Embryonic facial prominence (tissue), 1 donor: ENCODE measurements at regions not wholly inside any gene's neighbourhood (a gene's known extent, or its start where the extent isn't known, plus 50 kb on each side); places are given as distances from the start of the nearest gene placed in this dataset.

ENCODE experiments used
- DNase-seq: peaks from one replicate; pipeline ENCODE4 v3.0.0-alpha.2; 2016; ENCODE audit errors: extremely low spot score

- no peak for DNase-seq
Observed at GRCh38 chr7:46028246-46028645, 107.2 kb upstream of the IGFBP3 start.

DNA sequence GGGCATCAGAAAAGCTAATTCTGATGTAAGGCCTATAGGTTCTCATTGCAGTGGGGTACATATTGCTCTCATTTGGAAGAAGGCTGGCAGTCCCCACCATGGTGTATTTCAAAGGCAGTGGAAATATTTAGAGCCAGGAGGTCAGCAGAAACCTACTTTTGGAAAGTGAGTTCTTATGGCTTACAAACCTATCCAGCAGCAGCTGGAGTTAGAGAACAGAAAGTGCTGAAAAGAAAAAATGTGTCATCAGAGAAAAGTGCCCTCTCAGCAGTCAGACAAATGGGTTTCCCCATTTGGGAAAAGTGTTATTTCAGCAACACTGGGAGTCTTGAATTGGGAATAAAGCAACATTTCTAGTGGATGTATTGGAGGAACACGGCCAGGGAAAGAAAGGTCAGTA is 105.7 kb upstream of the IGFBP3 start:
- no peak for DNase-seq

DNA sequence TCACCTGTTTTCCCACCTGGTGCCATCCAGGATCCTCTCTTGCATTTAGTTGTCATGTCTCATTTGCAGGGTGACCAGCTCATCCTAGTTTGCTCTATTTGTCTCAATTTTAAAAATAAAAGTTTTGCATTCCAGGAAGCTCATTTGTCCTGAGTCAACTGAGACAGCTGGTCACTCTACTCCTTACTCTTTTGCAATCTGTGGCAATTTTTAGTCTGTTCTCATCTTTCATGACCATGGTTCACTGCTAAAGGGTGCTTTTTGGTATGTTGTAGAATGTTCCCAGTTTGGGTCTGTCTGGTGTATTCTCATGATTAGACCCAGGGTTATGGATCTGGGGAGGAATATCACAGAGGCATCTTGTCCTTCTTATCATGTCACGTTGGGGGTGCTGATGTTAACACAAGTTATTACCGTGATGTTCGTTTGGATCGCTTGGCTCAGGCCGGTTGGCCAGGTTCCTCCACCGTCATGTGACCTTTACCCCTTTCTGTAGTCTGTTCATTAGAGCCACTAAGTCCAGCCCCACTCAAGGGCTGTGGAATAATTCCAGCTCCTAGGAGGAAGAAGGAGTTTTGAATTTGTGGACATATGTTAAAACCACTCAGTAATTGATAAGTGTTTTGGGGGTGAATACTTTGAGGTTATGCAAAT is 103.3 kb upstream of the IGFBP3 start:
- no peak for DNase-seq

- DNase-seq: no peak
Observed at GRCh38 chr7:46022397-46022796, 101.3 kb upstream of the IGFBP3 start.

DNA sequence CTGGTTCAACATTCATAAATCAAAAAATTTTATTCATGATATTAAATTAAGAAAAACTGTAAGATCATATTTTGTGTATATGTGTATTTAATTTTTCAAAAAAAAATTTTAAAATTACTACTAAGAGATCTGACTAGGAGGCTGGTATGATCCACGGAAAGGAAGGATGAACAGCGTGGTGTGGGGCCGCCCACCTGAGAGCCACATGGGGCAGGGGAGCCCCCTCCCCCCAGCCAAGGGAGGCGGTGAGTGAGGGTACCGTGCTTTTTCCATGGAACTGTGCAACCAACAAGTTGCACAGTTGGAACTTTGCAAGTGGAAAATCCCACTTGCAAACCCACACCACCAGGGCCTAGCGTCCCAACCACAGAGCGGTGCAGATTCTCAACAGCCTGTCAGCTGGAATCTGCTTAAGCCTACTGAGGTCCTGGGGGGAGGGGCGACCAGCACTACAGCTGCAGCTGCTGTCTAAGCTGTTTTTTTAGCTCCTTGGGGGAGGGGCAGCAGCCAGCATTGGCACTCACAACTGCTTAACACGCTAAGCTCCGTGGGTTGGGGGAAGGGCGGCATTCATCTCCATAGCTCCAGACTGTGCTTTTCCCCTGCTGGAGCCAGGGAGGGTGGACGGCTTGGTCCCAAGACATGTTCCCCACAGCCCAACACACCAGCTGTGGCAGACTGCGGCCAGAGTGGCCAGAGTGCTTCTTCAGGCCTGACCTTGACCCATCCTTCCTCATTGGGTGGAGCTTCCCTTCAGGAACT is 94.2 kb upstream of the IGFBP3 start:
- DNase-seq: no peak

- no peak for DNase-seq
Observed at GRCh38 chr7:46011501-46011900, 90.4 kb upstream of the IGFBP3 start.

GRCh38 chr7:46011059-46011458 is 90.0 kb upstream of the IGFBP3 start:
- DNase-seq: no peak

GRCh38 chr7:46009211-46009610 is 88.1 kb upstream of the IGFBP3 start:
- no peak for DNase-seq

GRCh38 chr7:46007990-46008643 is 87.0 kb upstream of the IGFBP3 start:
- DNase-seq: no peak

DNA sequence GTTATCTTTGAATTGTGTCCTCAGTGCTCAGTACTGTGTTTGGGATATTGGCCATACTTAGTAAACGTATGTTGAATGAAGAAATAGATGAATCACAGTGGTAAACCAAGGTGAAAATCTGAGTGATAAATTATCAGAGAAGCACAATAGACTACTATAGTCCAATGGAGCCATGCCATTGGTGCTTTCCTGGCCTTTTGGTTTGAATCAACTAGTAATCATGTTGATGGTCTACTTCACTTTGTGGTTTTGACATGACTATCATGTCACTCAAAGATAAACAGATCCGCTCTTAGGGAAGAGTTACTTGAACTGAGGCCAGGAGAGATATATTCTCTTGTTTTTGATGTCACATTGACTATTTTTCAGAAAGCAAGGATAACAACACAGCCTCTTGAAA is 86.1 kb upstream of the IGFBP3 start:
- no peak for DNase-seq

GRCh38 chr7:46006723-46007122 is 85.7 kb upstream of the IGFBP3 start:
- DNase-seq: no peak

DNA sequence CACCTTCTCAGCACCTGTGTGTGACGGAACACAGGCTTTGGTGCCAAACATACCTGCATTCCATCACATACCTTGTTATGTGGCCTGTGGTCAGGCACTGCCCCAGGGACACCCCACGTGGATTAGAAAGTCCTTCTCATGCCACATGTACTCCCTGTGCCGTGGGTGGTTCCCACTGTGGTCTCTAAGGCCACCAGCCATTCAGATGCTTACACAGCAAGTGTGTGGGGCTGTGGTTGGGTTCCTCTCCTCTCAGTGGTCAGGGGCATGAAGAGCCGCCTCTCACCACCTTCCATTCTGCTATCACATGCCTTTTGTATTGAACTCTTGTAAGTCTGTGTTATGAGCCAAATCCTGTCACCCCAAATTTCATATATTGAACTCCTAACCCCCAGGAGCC is 85.1 kb upstream of the IGFBP3 start:
- no peak for DNase-seq

DNA sequence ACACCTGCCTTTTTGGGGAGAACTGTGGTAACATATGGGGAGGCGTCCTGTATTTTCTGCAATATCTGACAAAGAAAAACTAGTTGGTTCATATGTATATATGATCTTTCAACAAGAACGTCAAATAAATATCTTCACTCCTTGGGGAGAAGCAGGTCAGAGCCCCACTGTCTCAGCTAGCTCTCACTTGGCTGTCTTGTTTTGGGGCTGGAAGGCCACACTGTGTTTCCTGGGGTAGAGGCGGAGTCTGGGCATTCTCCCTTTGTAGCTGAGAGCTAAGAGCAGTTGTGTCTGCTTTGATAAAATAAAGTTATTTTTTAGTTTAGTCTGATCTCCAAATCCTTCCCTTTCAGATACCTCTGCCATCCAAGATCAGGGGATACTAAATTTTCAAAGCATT is 83.9 kb upstream of the IGFBP3 start:
- no peak for DNase-seq

GRCh38 chr7:46003896-46004875 is 83.1 kb upstream of the IGFBP3 start:
- no peak for DNase-seq

DNA sequence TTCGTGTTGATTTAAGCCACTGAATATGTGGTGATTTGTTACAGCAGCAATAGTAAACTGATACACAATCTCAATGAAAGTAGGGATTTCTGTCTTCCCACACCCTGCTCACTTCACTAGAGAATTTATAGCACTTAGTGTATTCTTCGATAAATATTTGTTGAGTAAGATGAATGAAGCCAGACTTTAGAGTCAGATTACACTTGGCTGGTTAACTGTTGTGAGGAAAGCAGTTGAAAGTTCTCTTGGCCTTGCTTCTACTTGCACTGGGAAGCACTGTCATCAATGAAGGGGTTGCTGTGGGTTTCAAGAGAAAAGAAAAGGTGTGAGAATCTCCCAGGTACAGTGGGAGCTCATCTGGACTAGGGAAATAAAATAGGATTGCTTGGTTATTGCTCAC is 82.1 kb upstream of the IGFBP3 start:
- no peak for DNase-seq

GRCh38 chr7:46000513-46000912 is 79.4 kb upstream of the IGFBP3 start:
- DNase-seq: no peak

GRCh38 chr7:45999541-45999940 is 78.5 kb upstream of the IGFBP3 start:
- DNase-seq: no peak

GRCh38 chr7:45998506-45998905 is 77.4 kb upstream of the IGFBP3 start:
- no peak for DNase-seq

DNA sequence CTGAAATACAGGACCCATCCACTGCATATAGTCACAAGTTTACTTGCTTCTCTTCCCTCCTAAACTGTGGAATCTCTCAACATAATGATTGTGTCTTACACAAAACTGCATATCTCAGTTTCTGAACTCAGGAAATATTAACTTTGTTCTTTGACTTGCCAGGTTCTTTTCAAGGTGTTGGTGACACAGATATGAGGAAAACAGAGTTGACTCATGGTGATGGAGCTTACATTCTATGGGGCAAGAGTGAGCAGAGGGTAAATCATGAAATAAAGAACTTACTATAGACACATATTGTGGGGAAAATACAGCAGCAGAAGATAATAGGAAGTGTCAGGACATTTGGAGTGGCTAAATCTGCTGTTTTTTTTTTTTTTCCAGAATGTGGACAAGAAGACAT is 72.5 kb upstream of the IGFBP3 start:
- no peak for DNase-seq

DNA sequence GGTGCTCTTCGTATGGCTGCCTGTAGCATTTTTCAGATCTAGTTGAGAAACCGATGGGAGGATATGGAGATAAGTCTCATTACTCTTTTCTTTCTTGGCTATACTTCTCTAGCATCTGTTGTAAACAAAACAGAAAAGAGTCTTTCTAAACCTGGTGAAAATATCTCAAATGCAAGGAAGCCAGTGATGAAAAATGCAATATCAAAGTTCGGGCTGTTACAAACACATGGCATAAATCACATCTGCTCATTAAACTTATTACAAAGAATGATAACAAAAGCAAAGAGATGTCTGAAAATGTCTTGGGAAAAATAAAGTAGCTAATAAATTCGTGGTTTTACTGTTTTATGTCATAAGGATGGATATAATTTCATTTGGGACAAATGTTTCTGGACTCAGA is 71.8 kb upstream of the IGFBP3 start:
- DNase-seq: no peak

DNA sequence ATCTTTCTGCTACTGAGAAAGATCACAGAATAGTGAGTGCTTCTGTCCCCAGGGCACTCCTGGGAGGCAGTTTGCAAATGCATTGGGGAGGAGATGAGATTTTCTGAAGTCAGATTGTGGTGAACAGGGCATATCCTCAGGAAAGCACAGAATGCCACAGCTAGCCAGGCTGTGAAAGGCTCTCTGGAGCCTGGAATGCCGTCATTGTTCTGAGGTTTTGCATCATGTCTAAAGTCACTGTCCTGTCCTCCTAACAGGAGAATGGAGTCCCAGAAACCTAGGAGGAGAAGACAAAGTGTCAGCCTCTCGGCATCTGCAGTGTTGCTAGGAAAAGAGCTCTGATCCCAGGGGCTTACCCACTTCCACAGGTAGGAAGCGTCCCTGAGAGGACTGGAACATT is 69.2 kb upstream of the IGFBP3 start:
- DNase-seq: no peak
